GM12891 (cell line): ENCODE measurements at regions not wholly inside any gene's neighbourhood (a gene's known extent, or its start where the extent isn't known, plus 50 kb on each side); places are given as distances from the start of the nearest gene placed in this dataset.

Source experiments
- DNase-seq: peaks from one replicate; pipeline ENCODE4 v3.0.0; 2011; ENCODE audit warnings: low spot score; ENCODE audit not compliant: insufficient read length
- FAIRE-seq: peaks from 2 replicates; lab custom pipeline; 2011; peaks lifted over from hg19 to GRCh38; lab: Jason Lieb, UNC
- PAX5 ChIP-seq: IDR thresholded peaks from 2 replicates; pipeline ENCODE4 v1.6.1; 2011; ENCODE audit warnings: low read length, moderate library complexity, mild to moderate bottlenecking; ENCODE audit not compliant: insufficient read depth, severe bottlenecking
- POLR2A ChIP-seq: IDR thresholded peaks from 2 replicates; pipeline ENCODE4 v1.6.1; 2011; ENCODE audit warnings: low read depth, low read length, control low read depth
- POLR2AphosphoS5 ChIP-seq: IDR thresholded peaks from 2 replicates; pipeline ENCODE4 v1.6.1; 2011; ENCODE audit warnings: low read depth, low read length, control low read depth
- POU2F2 ChIP-seq: IDR thresholded peaks from 2 replicates; pipeline ENCODE4 v1.6.1; 2011; ENCODE audit warnings: low read depth, mild to moderate bottlenecking, control low read depth, low read length, moderate library complexity
- SPI1 ChIP-seq: IDR thresholded peaks from 2 replicates; pipeline ENCODE4 v1.6.1; 2011; ENCODE audit warnings: low read depth, low read length, control low read depth
- TAF1 ChIP-seq: IDR thresholded peaks from 2 replicates; pipeline ENCODE4 v1.6.1; 2011; ENCODE audit warnings: low read depth, low read length, control low read depth

DNA sequence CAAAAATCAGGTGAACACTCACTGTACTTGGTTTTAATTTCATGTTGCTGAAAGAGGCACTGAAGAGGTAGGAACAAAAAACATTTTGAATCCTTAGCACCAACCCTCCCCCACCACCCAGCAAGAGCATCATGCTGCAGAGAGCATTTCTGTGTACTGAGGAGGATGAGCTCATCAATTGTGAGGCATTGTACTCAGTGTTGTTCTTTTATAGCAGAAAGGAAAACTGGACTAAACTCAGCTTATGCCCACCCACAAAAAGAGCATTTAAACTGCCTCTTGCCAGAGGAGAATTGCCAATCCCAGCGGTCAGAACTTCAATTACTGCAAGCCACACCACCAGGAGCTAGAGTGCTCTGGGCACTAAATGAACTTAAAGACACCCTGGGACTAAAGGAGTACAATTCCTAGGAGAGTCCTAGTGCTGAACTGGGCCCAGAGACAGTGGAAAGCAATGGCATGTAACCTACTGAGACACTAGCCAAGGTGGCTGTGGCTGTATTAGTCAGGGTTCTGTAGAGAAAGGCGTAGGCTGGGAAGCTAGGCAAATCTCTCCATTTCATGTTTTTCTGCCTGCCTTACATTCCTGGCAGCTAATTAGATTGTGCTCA is 280.7 kb upstream of the KLHL4 start:
- DNase-seq = no peak
- FAIRE-seq = no peak
- no peak for TF ChIP-seq POLR2AphosphoS5
- no peak for TF ChIP-seq TAF1
- no peak for TF ChIP-seq POLR2A
- no peak for TF ChIP-seq POU2F2
- TF ChIP-seq PAX5 = no peak
- no peak for TF ChIP-seq SPI1

DNA sequence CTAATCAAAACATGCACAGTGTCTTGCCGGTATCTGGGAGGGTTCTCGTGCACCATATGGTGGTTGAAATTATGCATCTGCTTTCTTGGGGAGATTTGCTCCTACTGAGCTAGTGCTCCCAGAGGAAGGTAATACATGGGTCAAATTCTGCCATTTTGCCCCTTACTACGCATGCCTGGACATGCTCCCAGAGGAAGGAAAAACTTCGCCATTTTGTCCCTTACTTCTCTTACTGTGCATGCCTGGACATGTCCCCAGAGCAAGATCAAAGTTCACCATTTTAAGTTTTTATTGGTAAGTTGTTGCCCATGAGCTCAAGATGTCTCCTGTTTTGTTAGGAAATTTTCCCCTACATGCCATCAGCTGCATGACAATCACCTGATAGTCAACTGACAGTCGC is 252.1 kb upstream of the KLHL4 start:
- FAIRE-seq (no peak), DNase-seq (no peak)
- no peak for TF ChIP-seq POU2F2
- no peak for TF ChIP-seq POLR2AphosphoS5
- TF ChIP-seq PAX5 = no peak
- TF ChIP-seq POLR2A = no peak
- no peak for TF ChIP-seq TAF1
- no peak for TF ChIP-seq SPI1

DNA sequence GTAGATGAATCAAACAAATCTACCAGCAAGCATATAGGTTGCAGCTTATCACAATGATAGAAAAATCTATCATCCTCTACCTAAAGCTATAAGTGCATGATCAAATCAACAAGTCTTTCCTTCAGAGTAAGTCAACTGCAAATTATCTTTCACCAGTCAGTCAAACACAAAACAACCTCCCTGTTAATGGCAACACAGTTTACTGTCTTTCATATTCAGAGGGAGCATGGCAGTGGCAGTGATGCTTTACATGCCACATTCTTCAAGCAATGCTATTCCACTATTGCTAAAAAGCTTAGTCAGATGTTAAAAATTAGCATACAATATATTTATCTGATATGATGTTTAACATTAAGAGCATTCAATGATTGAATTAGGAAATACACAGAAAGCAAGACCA is 245.1 kb upstream of the KLHL4 start:
- FAIRE-seq (no peak), DNase-seq (no peak)
- no peak for TF ChIP-seq POLR2AphosphoS5
- no peak for TF ChIP-seq POLR2A
- no peak for TF ChIP-seq SPI1
- no peak for TF ChIP-seq POU2F2
- no peak for TF ChIP-seq PAX5
- no peak for TF ChIP-seq TAF1

DNA sequence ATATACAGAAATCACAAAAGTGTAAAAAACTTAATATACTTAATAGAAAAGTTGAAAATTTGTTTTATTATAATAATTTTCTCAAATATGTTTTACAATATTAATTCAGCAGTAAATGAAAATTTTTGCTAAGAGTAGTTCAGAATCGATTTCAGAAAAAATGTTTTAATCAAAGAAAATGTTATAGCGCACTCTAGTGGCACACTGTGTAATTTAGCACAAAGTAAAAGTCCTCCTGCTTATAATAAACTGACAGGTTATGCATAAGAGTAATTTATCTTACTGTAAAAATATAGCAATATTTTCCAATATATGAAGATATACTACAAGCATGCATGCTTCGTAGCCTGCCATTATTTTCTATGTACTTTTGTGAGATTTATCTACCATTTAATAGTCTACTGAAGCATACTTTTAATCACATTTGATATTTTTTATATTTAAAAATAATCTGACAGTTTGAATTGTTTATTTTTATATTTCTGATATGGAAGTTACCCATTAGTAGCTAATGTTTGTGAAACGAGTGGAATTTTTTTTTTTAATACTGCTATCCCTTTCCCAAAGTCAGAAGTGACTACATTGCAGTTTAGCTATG is 217.9 kb upstream of the KLHL4 start:
- DNase-seq (no peak), FAIRE-seq (no peak)

GRCh38 chrX:87310780-87311179 is 206.8 kb upstream of the KLHL4 start:
- DNase-seq (no peak), FAIRE-seq (no peak)
- no peak for TF ChIP-seq POU2F2
- TF ChIP-seq TAF1 = no peak
- no peak for TF ChIP-seq POLR2AphosphoS5
- no peak for TF ChIP-seq POLR2A
- no peak for TF ChIP-seq PAX5
- TF ChIP-seq SPI1 = no peak

More for the DNA sequence above, 217.9 kb upstream of the KLHL4 start:
- TF ChIP-seq PAX5 (no peak), SPI1 (no peak), POLR2AphosphoS5 (no peak), POU2F2 (no peak), POLR2A (no peak), TAF1 (no peak)

DNA sequence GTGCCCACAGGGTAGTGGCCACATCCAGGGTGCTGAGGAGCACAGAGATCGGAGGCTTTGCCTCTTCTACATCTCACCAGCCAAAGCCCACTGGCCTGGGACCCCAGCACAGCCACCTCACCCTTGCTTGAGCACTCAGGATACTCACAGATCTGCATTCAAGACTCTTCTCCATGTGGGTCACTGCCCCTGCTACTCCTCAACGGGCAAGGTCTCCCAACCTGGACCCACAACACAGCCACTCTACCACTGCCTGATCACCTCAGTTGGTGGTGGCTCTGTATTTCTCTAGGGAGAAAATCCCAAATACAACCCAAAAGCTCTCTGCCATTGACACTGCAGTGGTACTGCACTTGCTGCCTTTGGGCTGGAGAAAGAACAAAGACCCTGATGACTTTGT is 190.3 kb upstream of the KLHL4 start:
- TF ChIP-seq SPI1 = no peak
- TF ChIP-seq POLR2A = no peak
- TF ChIP-seq POLR2AphosphoS5 = no peak
- TF ChIP-seq POU2F2 = no peak
- no peak for TF ChIP-seq TAF1
- TF ChIP-seq PAX5 = no peak
- FAIRE-seq = no peak
- DNase-seq = no peak

GRCh38 chrX:87337267-87337666 is 180.3 kb upstream of the KLHL4 start:
- TF ChIP-seq SPI1 (no peak), POLR2A (no peak), POU2F2 (no peak)
- no peak for DNase-seq
- no peak for FAIRE-seq

DNA sequence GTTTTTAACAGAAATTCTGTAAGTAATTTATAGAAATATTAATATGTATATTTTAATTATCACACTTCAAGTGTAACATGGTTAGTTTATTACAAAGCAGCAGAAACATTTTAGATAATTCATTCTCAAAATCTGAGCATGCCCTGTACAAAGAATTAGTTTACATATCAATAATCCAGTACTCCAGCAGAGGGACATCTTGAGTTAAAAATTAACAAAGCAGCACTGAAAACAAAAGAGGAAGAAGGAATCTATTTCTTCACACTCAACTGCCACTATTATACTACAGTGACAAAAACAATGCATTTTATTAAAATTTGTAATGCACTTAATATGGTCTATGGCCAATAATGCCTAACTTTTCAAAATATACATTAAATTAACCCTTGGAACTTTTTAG is 179.1 kb upstream of the KLHL4 start:
- DNase-seq (no peak), FAIRE-seq (no peak)
- TF ChIP-seq POU2F2 (no peak), SPI1 (peak; percentile 14; the same call in 1 of the 2 replicates), TAF1 (no peak)

GRCh38 chrX:87370865-87371264 is 146.7 kb upstream of the KLHL4 start:
- TF ChIP-seq POLR2AphosphoS5 (no peak), SPI1 (no peak), POLR2A (no peak), TAF1 (no peak), PAX5 (no peak), POU2F2 (no peak)
- DNase-seq (no peak), FAIRE-seq (no peak)

DNA sequence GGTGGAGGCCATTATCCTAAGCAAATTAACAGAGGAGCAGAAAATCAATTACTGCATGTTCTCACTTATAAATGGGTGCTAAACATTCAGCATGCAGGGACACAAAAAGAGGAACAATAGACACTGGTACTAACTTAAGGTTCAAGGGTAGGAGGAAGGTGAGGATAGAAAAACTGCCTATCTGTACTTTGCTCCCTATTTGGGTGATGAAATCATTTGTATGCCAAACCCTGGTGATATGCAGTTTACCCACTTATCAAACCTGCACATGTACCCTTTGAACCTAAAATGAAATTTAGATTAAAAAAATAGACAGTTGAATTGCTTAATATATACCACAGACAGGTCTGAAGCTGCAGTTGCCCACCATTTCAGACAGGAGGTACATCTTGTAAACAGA is 143.3 kb upstream of the KLHL4 start:
- no peak for FAIRE-seq
- no peak for DNase-seq
- TF ChIP-seq PAX5 (no peak), POU2F2 (no peak)
